ENCODE measurements at regions not wholly inside any gene's neighbourhood (a gene's known extent, or its start where the extent isn't known, plus 50 kb on each side); places are given as distances from the start of the nearest gene placed in this dataset.
"Not testable (repeated sequence)": the region's sequence is repeated elsewhere in the genome, so short reads cannot be mapped to it uniquely, and the experiment has no call there.

GRCh38 chr3:154656486-154656885, 226.5 kb upstream of the GPR149 start:
- no peak for DNase-seq

DNA sequence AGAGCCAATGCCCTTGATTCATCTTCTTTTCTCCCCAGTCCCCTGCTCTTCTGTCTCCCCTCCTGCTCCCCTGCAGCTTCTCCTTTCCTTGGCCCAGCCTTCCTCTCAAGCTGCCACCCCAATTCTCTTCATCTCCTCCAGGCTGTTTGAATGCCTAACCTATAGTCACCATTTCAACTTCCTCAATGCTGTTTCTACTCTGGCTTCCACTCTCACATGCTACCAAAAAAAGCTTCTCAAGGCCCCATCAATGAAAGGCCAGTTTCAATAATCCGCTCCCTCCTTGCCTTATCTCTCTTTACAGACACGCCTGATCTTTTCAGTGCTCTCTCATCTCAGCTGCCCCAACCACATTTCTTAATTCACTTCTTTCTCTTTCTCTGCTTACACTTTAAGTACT, 212.2 kb upstream of the GPR149 start:
- DNase-seq, result no peak

GRCh38 chr3:154625756-154626155, 195.8 kb upstream of the GPR149 start:
- no peak for DNase-seq

DNA sequence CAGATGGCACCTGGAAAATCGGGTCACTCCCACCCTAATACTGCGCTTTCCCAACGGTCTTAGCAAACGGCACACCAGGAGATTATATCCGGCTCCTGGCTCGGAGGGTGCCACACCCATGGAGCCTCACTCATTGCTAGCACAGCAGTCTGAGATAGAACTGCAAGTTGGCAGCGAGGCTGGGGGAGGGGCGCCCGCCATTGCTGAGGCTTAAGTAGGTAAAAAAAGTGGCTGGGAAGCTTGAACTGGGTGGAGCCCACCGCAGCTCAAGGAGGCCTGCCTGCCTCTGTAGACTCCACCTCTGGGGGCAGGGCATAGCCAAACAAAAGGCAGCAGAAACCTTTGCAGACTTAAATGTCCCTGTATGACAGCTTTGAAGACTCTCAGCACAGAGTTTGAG, 189.6 kb upstream of the GPR149 start:
- DNase-seq, result not testable (repeated sequence)

GRCh38 chr3:154616298-154616697, 186.3 kb upstream of the GPR149 start:
- no peak for DNase-seq

- DNase-seq, result peak; percentile 2
Measured at GRCh38 chr3:154615471-154615870, 185.5 kb upstream of the GPR149 start.

GRCh38 chr3:154614601-154615000, 184.6 kb upstream of the GPR149 start:
- DNase-seq, result peak; percentile 7

GRCh38 chr3:154614078-154614477, 184.1 kb upstream of the GPR149 start:
- DNase-seq, result no peak

DNA sequence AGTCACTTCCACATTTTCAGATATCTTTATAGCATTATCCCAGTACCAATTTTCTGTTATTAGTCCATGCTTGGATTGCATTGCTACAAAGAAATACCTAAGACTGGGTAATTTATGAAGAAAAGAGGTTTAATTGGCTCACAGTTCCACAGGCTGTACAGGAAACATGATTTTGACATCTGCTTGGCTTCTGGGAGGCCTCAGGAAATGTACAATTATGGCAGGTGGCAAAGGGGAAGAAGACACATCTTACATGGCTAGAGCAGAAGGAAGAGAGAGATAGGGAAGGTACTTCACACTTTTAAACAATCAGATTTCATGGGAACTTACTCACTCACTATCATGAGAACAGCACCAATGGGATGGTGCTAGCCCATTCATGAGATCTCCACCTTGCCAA, 172.3 kb upstream of the GPR149 start:
- no peak for DNase-seq

DNA sequence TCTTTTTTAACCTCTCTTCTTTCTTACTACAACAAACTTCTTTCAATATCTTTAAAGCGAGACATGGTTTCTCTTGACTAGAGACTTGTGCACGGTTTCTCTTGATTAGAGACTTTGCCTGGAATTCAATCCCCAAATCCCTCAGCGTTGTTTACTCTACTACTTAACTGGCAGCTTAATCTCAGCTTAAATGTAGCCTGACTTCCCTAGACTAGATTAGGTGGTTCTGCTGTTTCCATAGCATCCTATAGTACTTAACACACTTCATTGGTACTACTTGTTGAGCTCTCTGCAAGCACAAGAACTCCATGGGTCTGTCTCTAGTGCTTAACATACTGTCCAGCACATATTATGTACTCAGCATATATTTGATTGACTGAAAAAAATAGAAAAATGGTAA, 168.2 kb upstream of the GPR149 start:
- DNase-seq, result peak; percentile 3

DNA sequence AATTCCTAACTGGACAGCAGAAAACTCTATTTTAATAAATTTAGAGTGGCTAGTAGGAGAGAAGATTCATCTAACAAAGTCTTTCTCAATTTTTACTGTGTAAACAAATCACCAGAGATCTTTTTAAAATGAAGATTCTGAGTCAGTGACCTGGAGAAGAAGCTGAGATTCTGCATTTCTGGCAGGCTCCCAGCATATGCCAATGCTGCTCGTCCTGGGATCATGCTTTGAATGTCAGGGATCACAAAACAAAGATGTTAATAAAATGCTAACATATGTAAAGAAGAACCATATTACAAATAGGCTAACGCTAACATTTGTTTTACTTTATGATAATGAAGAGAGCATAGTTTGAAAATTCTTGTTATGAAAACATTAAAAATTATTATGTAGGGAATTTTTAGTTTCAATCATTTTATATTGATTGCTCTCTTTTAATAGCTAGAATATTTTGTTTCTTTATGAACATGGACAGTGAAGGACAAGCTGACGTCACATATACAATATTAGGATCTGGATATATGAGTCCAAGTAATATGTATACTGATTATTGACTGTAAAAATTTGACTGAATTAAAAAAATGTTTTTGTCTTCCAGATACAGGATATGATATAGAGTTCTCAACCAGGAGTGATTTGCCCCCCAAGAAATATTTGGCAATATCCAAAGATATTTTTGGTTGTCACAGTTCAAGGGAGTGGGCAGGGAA, 160.8 kb upstream of the GPR149 start:
- no peak for DNase-seq

GRCh38 chr3:154588831-154589230, 158.8 kb upstream of the GPR149 start:
- no peak for DNase-seq

GRCh38 chr3:154584974-154585373, 155.0 kb upstream of the GPR149 start:
- DNase-seq, result no peak

DNA sequence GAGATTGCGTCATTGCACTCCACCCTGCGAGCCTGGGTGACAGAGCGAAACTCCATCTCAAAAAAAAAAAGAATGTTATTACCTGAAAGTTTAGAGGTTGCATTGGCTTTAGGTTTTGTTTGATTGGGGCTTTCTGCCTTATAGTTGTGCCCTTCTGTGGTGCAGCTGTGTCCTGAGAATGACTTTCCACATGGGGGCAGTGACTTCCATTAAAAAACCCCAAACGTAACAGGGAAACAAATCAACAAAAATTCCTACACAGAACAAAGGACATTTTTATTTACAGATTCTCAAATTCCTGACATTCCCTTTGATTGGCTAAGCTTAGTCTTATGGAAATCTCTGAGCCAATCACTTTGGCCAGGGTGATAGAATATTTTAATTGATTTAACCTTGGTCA, 154.1 kb upstream of the GPR149 start:
- no peak for DNase-seq

GRCh38 chr3:154583086-154583634, 153.2 kb upstream of the GPR149 start:
- no peak for DNase-seq

- no peak for DNase-seq
Measured at GRCh38 chr3:154582501-154582900, 152.5 kb upstream of the GPR149 start.

GRCh38 chr3:154571553-154572226, 141.7 kb upstream of the GPR149 start:
- DNase-seq, result peak; percentile 96

GRCh38 chr3:154568064-154568463, 138.1 kb upstream of the GPR149 start:
- no peak for DNase-seq

- DNase-seq, result no peak
Measured at GRCh38 chr3:154559623-154560022, 129.6 kb upstream of the GPR149 start.

GRCh38 chr3:154552338-154552737, 122.3 kb upstream of the GPR149 start:
- DNase-seq, result no peak

- no peak for DNase-seq
Measured at GRCh38 chr3:154549391-154549790, 119.4 kb upstream of the GPR149 start.

DNA sequence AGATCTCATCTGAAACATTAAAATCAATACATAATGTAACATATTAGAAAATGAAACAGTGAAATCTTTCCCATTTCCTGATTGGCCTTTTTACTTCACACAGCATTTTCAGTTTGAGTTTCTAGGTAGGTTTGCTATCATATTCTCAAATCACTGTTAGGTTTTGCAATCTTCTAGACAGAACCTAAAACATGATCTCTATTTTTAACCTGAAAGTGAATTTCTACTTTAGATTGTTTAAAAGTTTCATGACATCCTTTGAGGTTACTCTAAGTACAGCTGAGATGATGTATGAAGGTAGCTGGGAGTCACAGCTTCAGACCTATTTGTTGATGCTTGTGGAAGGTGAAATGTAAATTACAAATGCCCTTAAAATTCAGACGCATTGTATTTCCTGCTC, 118.4 kb upstream of the GPR149 start:
- DNase-seq, result no peak

GRCh38 chr3:154542837-154543236, 112.8 kb upstream of the GPR149 start:
- DNase-seq, result no peak

GRCh38 chr3:154540950-154541604, 111.1 kb upstream of the GPR149 start:
- no peak for DNase-seq
